ENCODE measurements at regions not wholly inside any gene's neighbourhood (a gene's known extent, or its start where the extent isn't known, plus 50 kb on each side); places are given as distances from the start of the nearest gene placed in this dataset.

DNA sequence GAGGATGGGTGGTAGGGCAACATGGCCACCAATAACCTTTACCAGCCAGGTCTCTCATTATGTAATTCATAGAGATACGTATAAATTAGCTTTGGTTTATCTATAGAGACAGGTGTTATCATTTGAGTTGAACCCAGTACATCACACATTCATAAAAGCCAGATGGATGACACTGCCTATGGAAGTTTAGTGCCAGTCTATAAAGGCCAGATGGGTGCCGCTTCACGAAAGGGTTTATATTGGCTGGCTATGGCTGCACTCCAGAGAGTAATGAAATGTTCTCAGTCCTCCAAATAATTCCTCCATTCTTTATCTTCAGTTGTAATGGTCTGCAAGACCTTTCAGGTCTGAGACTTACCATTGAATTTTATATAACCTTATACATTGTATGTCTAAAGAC lies 331.9 kb upstream of the NR3C2 start:
- H3K27ac ChIP-seq = no peak overlapping the region
- DNase-seq = no peak
- H3K9me3 ChIP-seq = no peaks in the 10 kb centered on the region
- intact Hi-C loops (cut with DNase I) = no loop called here
- H3K27me3 ChIP-seq = no peaks in the 10 kb centered on the region
- H3K4me3 ChIP-seq = no peak overlapping the region
- 85 to 89% methylated on average over 3 of the region's 3 CpGs for WGBS, 2 donors
- H3K4me1 ChIP-seq = no peaks in the 10 kb centered on the region
- no peak for ATAC-seq
- TF ChIP-seq, protein P1, sequence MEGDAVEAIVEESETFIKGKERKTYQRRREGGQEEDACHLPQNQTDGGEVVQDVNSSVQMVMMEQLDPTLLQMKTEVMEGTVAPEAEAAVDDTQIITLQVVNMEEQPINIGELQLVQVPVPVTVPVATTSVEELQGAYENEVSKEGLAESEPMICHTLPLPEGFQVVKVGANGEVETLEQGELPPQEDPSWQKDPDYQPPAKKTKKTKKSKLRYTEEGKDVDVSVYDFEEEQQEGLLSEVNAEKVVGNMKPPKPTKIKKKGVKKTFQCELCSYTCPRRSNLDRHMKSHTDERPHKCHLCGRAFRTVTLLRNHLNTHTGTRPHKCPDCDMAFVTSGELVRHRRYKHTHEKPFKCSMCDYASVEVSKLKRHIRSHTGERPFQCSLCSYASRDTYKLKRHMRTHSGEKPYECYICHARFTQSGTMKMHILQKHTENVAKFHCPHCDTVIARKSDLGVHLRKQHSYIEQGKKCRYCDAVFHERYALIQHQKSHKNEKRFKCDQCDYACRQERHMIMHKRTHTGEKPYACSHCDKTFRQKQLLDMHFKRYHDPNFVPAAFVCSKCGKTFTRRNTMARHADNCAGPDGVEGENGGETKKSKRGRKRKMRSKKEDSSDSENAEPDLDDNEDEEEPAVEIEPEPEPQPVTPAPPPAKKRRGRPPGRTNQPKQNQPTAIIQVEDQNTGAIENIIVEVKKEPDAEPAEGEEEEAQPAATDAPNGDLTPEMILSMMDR (IDR thresholded peaks at IDR 0.05) = no peak
- no peak for TF ChIP-seq POLR2A (IDR thresholded peaks at IDR 0.05)
- no peaks in the 10 kb centered on the region for H3K36me3 ChIP-seq (replicated peaks in 1 of 2; ENCODE audit: insufficient read depth in 1 of 2, low read depth in 2 of 2)

DNA sequence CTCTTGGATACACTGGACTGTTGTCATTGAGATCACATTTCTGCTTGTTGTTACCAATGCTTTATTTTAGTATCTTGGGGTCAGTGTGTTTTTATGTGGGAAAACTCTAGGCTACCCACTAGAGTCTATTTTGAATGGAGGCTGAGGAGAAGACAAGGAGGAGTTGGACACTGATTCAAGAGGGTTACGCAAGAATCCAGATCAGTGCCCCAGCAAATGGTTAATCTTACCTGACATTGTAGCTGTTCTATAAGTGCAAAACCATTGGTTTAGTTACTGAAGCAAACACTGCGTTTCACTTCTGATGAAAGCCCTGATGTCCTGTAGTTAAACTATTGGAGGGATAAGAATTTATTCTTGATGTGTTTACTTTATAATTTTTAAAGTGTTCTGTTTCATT lies 331.1 kb upstream of the NR3C2 start:
- 75 to 79% methylated on average over 2 of the region's 2 CpGs for WGBS, 2 donors

GRCh38 chr4:148770848-148771247 lies 328.6 kb upstream of the NR3C2 start:
- no peaks in the 10 kb centered on the region for H3K36me3 ChIP-seq (replicated peaks in 1 of 2; ENCODE audit: insufficient read depth in 1 of 2, low read depth in 2 of 2)
- DNase-seq (no peak), ATAC-seq (no peak)
- H3K27me3 ChIP-seq = no peaks in the 10 kb centered on the region
- no peak overlapping the region for H3K27ac ChIP-seq
- H3K4me3 ChIP-seq = no peak overlapping the region
- intact Hi-C loops (cut with DNase I) = no loop called here
- no peaks in the 10 kb centered on the region for H3K4me1 ChIP-seq
- H3K9me3 ChIP-seq = no peaks in the 10 kb centered on the region
- TF ChIP-seq, protein P1 (IDR thresholded peaks at IDR 0.05) = no peak
- TF ChIP-seq POLR2A (IDR thresholded peaks at IDR 0.05) = no peak

More for the DNA sequence above, 331.1 kb upstream of the NR3C2 start:
- TF ChIP-seq, protein P1 (IDR thresholded peaks at IDR 0.05) = no peak
- no peak for TF ChIP-seq POLR2A (IDR thresholded peaks at IDR 0.05)
- intact Hi-C loops (cut with DNase I) = no loop called here
- H3K4me1 ChIP-seq = no peaks in the 10 kb centered on the region
- H3K4me3 ChIP-seq = no peak overlapping the region
- DNase-seq (no peak), ATAC-seq (no peak)
- H3K9me3 ChIP-seq = no peaks in the 10 kb centered on the region
- H3K36me3 ChIP-seq (replicated peaks in 1 of 2; ENCODE audit: insufficient read depth in 1 of 2, low read depth in 2 of 2) = no peaks in the 10 kb centered on the region
- H3K27ac ChIP-seq = no peak overlapping the region
- H3K27me3 ChIP-seq = no peaks in the 10 kb centered on the region

DNA sequence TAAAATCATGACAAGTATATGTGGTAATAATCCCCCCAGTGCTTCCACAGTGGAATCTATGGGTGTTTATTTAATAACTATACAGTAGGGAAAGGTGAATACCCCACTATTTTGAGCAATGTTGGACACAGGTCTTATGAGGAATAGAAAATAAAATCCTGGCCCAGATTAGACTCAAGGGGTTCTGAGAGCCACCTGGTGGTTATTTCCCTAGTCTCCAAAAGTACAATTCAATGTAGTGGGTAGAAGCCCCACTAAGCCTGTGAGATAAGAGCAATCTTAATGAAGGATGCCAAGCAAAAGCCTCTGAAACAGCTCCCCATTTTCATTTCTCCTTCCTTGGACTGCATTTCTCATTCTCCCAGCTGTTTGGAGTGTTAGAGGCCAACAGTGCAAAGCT lies 328.2 kb upstream of the NR3C2 start:
- Histone ChIP-seq H3K27me3 (no peaks in the 10 kb centered on the region), H3K36me3 (replicated peaks in 1 of 2; ENCODE audit: insufficient read depth in 1 of 2, low read depth in 2 of 2) (no peaks in the 10 kb centered on the region), H3K9me3 (no peaks in the 10 kb centered on the region), H3K4me1 (no peaks in the 10 kb centered on the region), H3K4me3 (no peak overlapping the region), H3K27ac (no peak overlapping the region)
- no peak for DNase-seq
- no peak for ATAC-seq
- intact Hi-C loops (cut with DNase I) = no loop called here
- TF ChIP-seq POLR2A (IDR thresholded peaks at IDR 0.05) = no peak
- TF ChIP-seq, protein P1 (IDR thresholded peaks at IDR 0.05) = peak in 1 of 7 experiments; percentile 26

- no peak overlapping the region for H3K4me3 ChIP-seq
- no peaks in the 10 kb centered on the region for H3K9me3 ChIP-seq
- ATAC-seq (no peak), DNase-seq (no peak)
- H3K4me1 ChIP-seq = no peaks in the 10 kb centered on the region
- intact Hi-C loops (cut with DNase I) = no loop called here
- no peak for TF ChIP-seq POLR2A (IDR thresholded peaks at IDR 0.05)
- TF ChIP-seq, protein P1 (IDR thresholded peaks at IDR 0.05) = no peak
- no peaks in the 10 kb centered on the region for H3K36me3 ChIP-seq (replicated peaks in 1 of 2; ENCODE audit: insufficient read depth in 1 of 2, low read depth in 2 of 2)
- WGBS, 2 donors = 47 to 50% methylated on average over 2 of the region's 2 CpGs
- H3K27ac ChIP-seq = no peak overlapping the region
- no peaks in the 10 kb centered on the region for H3K27me3 ChIP-seq
Measured at GRCh38 chr4:148764720-148765119, 322.5 kb upstream of the NR3C2 start.
